HepG2 (cell line): ENCODE measurements at regions not wholly inside any gene's neighbourhood (a gene's known extent, or its start where the extent isn't known, plus 50 kb on each side); places are given as distances from the start of the nearest gene placed in this dataset.

Source experiments
- ATAC-seq: fragments of 200-7000 bp; cut with Tn5 transposase; 3 replicates; pipeline ENCODE4 v1.9.1; 2020; ENCODE audit warnings: mild to moderate bottlenecking, moderate library complexity
- BruUV-seq: library from RNA; stranded (reverse); fragments of 400-500 nt; replicated peaks from 2 replicates; lab custom pipeline; 2021; lab: Mats Ljungman, UMichigan
- CTCF ChIA-PET: fragments of 300-600 bp; formaldehyde crosslinking; extraction: SDS; loops from one replicate; lab custom pipeline; 2021; ENCODE audit warnings: low total read pairs, inconsistent platforms, low intra/inter-chr PET ratio; lab: Yijun Ruan, JAX
- POLR2A ChIA-PET: fragments of 350-600 bp; sonication (Branson Sonifier 250); formaldehyde crosslinking; loops from one replicate; lab custom pipeline; 2020; ENCODE audit warnings: antibody characterized with exemption, inconsistent platforms; lab: Yijun Ruan, JAX
- DNase-seq: peaks from one replicate; pipeline ENCODE4 v3.0.0-alpha.2; 2015; ENCODE audit warnings: low spot score
- FAIRE-seq: peaks from 3 replicates; lab custom pipeline; 2011; peaks lifted over from hg19 to GRCh38; lab: Jason Lieb, UNC
- H2AFZ ChIP-seq: one replicate; pipeline ENCODE4 v1.6.1; 2011; ENCODE audit warnings: low read length, inconsistent platforms
- H3K27ac ChIP-seq: fragments of 300-600 bp; 3 replicates; pipeline ENCODE4 v1.8.0; 2011; ENCODE audit warnings: mixed run types, mild to moderate bottlenecking, mixed read lengths, low read length, inconsistent platforms; ENCODE audit not compliant: insufficient read depth; ENCODE audit errors: extremely low read length
- H3K27me3 ChIP-seq, 2 experiments: fragments of 200-600 bp in 1 of 2; 2 replicates in 1 of 2; 3 replicates in 1 of 2; pipeline versions ENCODE4 v1.6.0 to v1.8.0; 2011; ENCODE audit warnings: low read length in 2 of 2, mild to moderate bottlenecking in 2 of 2, moderate library complexity in 2 of 2, inconsistent platforms in 1 of 2; ENCODE audit not compliant: insufficient read depth in 2 of 2, control insufficient read depth in 1 of 2
- H3K36me3 ChIP-seq, 2 experiments: fragments of 200-600 bp in 1 of 2; replicated peaks in 1 of 2; 2 replicates in 1 of 2; 3 replicates in 1 of 2; pipeline versions ENCODE4 v1.5.1 to v1.8.0; 2011; ENCODE audit warnings: low read length in 2 of 2, inconsistent platforms in 1 of 2; ENCODE audit not compliant: insufficient read depth in 2 of 2, control insufficient read depth in 1 of 2
- H3K4me1 ChIP-seq: 2 replicates; pipeline ENCODE4 v1.5.1; 2012; ENCODE audit warnings: low read length, inconsistent platforms; ENCODE audit not compliant: insufficient read depth
- H3K4me2 ChIP-seq: 2 replicates; pipeline ENCODE4 v1.6.0; 2011; ENCODE audit warnings: low read depth, low read length, inconsistent platforms
- H3K4me3 ChIP-seq, 3 experiments: fragments of 200-600 bp in 1 of 3; sonication (generic), shearing (Covaris generic) in 1 of 3; replicated peaks in 1 of 3; 2 replicates each; pipeline ENCODE4 v1.5.1; 2011 to 2016; ENCODE audit warnings: low read length in 3 of 3, inconsistent platforms in 2 of 3, low read depth in 2 of 3, mild to moderate bottlenecking in 2 of 3, control low read depth in 1 of 3, mixed read lengths in 1 of 3; ENCODE audit not compliant: insufficient read depth in 1 of 3
- H3K79me2 ChIP-seq: one replicate; pipeline ENCODE4 v1.6.1; 2011; ENCODE audit warnings: low read length, inconsistent platforms; ENCODE audit not compliant: insufficient read depth
- H3K9ac ChIP-seq: 2 replicates; pipeline ENCODE4 v1.6.0; 2011; ENCODE audit warnings: mild to moderate bottlenecking, low read depth, low read length, inconsistent platforms; ENCODE audit not compliant: insufficient read depth
- H3K9me3 ChIP-seq: 2 replicates; pipeline ENCODE4 v1.5.1; 2012; ENCODE audit warnings: mild to moderate bottlenecking, low read length
- H4K20me1 ChIP-seq: 2 replicates; pipeline ENCODE4 v1.6.0; 2011; ENCODE audit warnings: inconsistent platforms, mild to moderate bottlenecking, low read length, moderate library complexity; ENCODE audit not compliant: insufficient read depth
- CENPX ChIP-seq: sonication (generic); formaldehyde crosslinking; IDR thresholded peaks from 2 replicates; pipeline ENCODE4 v1.9.0; 2021; ENCODE audit warnings: mild to moderate bottlenecking, missing genetic modification reagents, moderate library complexity
- HDAC2 ChIP-seq: sonication (generic); formaldehyde crosslinking; IDR thresholded peaks from 2 replicates; pipeline ENCODE4 v1.4.0; 2020; ENCODE audit warnings: missing genetic modification reagents
- HNRNPLL ChIP-seq: fragments of 200-400 bp; formaldehyde crosslinking; IDR thresholded peaks from 2 replicates; pipeline ENCODE4 v1.6.1; 2017; ENCODE audit warnings: mild to moderate bottlenecking, low read depth, low read length; ENCODE audit not compliant: poor library complexity, severe bottlenecking
- MAFF ChIP-seq: IDR thresholded peaks from 2 replicates; pipeline ENCODE4 v1.6.1; 2011; ENCODE audit warnings: low read depth, low read length, improper control_type of control experiment
- NR2C2 ChIP-seq: sonication (generic); formaldehyde crosslinking; IDR thresholded peaks from 2 replicates; pipeline ENCODE4 v1.4.0; 2020; ENCODE audit warnings: missing genetic modification reagents, mild to moderate bottlenecking, moderate library complexity, borderline replicate concordance
- RAD51 ChIP-seq: fragments of 450-650 bp; IDR thresholded peaks from 2 replicates; pipeline ENCODE4 v1.6.1; 2016; ENCODE audit warnings: borderline replicate concordance
- SMAD9 ChIP-seq: sonication (generic); formaldehyde crosslinking; IDR thresholded peaks from 2 replicates; pipeline ENCODE4 v1.5.1; 2020; ENCODE audit warnings: mild to moderate bottlenecking, missing genetic modification reagents
- SMARCE1 ChIP-seq: fragments of 450-650 bp; IDR thresholded peaks from 2 replicates; pipeline ENCODE4 v1.6.1; 2017; ENCODE audit warnings: borderline replicate concordance
- THAP11 ChIP-seq: IDR thresholded peaks from 2 replicates; pipeline ENCODE4 v1.6.1; 2016; ENCODE audit warnings: missing biosample characterization, missing genetic modification reagents
- XBP1 ChIP-seq: sonication (generic); formaldehyde crosslinking; IDR thresholded peaks from 2 replicates; pipeline ENCODE4 v1.5.0; 2020; ENCODE audit warnings: missing genetic modification reagents
- ZHX1 ChIP-seq: sonication (generic); formaldehyde crosslinking; IDR thresholded peaks from 2 replicates; pipeline ENCODE4 v1.8.1; 2022; ENCODE audit warnings: low read depth, mild to moderate bottlenecking, missing genetic modification reagents
- ZNF3 ChIP-seq: IDR thresholded peaks from 2 replicates; pipeline ENCODE4 v1.7.0; 2017; ENCODE audit warnings: inconsistent platforms
- ZNF383 ChIP-seq: sonication (generic); formaldehyde crosslinking; IDR thresholded peaks from 2 replicates; pipeline ENCODE4 v1.4.0; 2020; ENCODE audit warnings: missing genetic modification reagents, mild to moderate bottlenecking, borderline replicate concordance
- ZNF496 ChIP-seq: sonication (generic); formaldehyde crosslinking; IDR thresholded peaks from 2 replicates; pipeline ENCODE4 v1.8.1; 2023; ENCODE audit warnings: mild to moderate bottlenecking, moderate library complexity, missing genetic modification reagents; ENCODE audit not compliant: insufficient replicate concordance
- ZNF724P ChIP-seq: sonication (generic); formaldehyde crosslinking; IDR thresholded peaks from 2 replicates; pipeline ENCODE4 v1.8.0; 2022; ENCODE audit warnings: missing genetic modification reagents, borderline replicate concordance
- ZNF740 ChIP-seq: sonication (generic); formaldehyde crosslinking; IDR thresholded peaks from 2 replicates; pipeline ENCODE4 v1.4.0; 2020; ENCODE audit warnings: missing genetic modification reagents
- WGBS: methylation state at CpG from one replicate; pipeline ENCODE4 v1.1.6; 2017; ENCODE audit warnings: low lambda C conversion rate; 5-methylcytosine and 5-hydroxymethylcytosine counted together
- in situ Hi-C: cut with HindIII; loops from 2 replicates; pipeline ENCODE4 v1.10.0; 2017; ENCODE audit warnings: low pct_unique_long_range_greater_than_20kb; ENCODE audit not compliant: extremely low pct_ligation_motif_present
- intact Hi-C: fragments of 100-400 bp; cut with micrococcal nuclease; formaldehyde crosslinking; loops from one replicate; pipeline ENCODE4 v1.10.0; 2022; ENCODE audit not compliant: unreplicated experiment

- POLR2A ChIA-PET: no interaction called here
- H2AFZ ChIP-seq: no peak overlapping the region
- no peak for FAIRE-seq
Measured at GRCh38 chr20:40192529-40192928, 496.5 kb downstream of the MAFB start.

GRCh38 chr20:40192081-40192480 is 497.0 kb downstream of the MAFB start:
- Histone ChIP-seq H3K9ac (no peak overlapping the region), H3K4me3 (no peak overlapping the region), H4K20me1 (no peaks in the 10 kb centered on the region), H3K36me3 (no peaks in the 10 kb centered on the region), H3K4me1 (no peaks in the 10 kb centered on the region), H3K79me2 (no peaks in the 10 kb centered on the region), H3K4me2 (no peak overlapping the region), H2AFZ (no peak overlapping the region), H3K27ac (no peak overlapping the region), H3K9me3 (no peaks in the 10 kb centered on the region), H3K27me3 (no peaks in the 10 kb centered on the region)
- intact Hi-C loops: no loop called here
- ChIA-PET CTCF (no interaction called here), POLR2A (no interaction called here)
- no TSS peak for BruUV-seq
- in situ Hi-C loops: no loop called here
- 14% methylated on average over 4 of the region's 4 CpGs for WGBS
- no peak for DNase-seq
- ATAC-seq: no peak
- FAIRE-seq: no peak
- TF ChIP-seq ZNF740 (CRISPR knock-in tag) (no peak), XBP1 (CRISPR knock-in tag) (no peak), ZHX1 (CRISPR knock-in tag) (no peak), MAFF (no peak), HDAC2 (no peak), RAD51 (no peak), ZNF383 (no peak)

More at GRCh38 chr20:40192529-40192928, 496.5 kb downstream of the MAFB start:
- no TSS peak for BruUV-seq
- Histone ChIP-seq H3K4me1 (no peaks in the 10 kb centered on the region), H3K9me3 (no peaks in the 10 kb centered on the region), H3K27ac (no peak overlapping the region), H3K4me3 (no peak overlapping the region), H3K4me2 (no peak overlapping the region), H3K36me3 (no peaks in the 10 kb centered on the region), H3K9ac (no peak overlapping the region), H3K79me2 (no peaks in the 10 kb centered on the region), H3K27me3 (no peaks in the 10 kb centered on the region)
- CTCF ChIA-PET: no interaction called here
- DNase-seq (no peak), ATAC-seq (no peak)
- in situ Hi-C loops: no loop called here
- TF ChIP-seq SMARCE1 (no peak), ZNF3 (no peak), THAP11 (no peak), ZNF724P (no peak), ZNF496 (CRISPR knock-in tag) (no peak), SMAD9 (CRISPR knock-in tag) (no peak), HNRNPLL (no peak), CENPX (CRISPR knock-in tag) (no peak), NR2C2 (no peak)
- TF ChIP-seq, all 625 proteins: peak for 0
- H4K20me1 ChIP-seq: no peaks in the 10 kb centered on the region
- intact Hi-C loops: no loop called here
